ENCODE measurements at regions not wholly inside any gene's neighbourhood (a gene's known extent, or its start where the extent isn't known, plus 50 kb on each side); places are given as distances from the start of the nearest gene placed in this dataset.

DNA sequence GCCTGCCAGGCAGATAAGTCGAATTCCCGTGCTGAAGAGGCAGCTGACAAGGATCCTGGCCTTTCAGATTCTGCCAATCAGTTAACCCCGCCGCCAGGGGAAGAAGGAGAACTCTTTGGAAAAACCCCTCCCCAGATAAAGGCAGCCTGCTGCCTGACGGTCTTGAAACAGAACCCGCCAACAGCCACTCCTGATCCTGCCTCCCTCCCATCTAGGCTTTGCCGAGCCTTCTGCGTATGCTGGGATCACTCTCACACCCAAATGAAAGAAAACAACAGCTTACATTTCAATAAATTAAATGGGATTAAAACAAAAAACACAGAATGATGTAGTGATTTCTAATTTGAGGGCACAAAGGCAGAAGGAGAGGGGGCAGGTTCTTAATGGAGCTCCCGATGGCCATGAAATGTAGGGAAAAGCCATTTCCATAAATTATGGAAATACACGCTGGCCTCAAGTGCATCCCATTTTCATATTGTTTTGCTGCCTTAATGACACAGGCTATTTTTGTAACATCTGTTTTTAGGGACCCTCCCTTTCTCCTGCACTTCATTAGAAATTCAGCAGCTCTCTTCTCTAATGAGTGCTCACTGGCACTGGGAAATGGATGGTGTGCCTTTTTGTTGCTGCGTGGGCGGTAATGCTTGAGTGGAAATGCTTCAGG, 319.1 kb downstream of the MED10 start:
- Histone ChIP-seq H3K4me1 (ENCODE audit: control insufficient read depth in 2 of 3, insufficient read depth in 2 of 3, low read depth in 1 of 3, low read length in 3 of 3) (no peaks in the 10 kb centered on the region), H3K9me3 (ENCODE audit: control insufficient read depth in 2 of 3, insufficient read depth in 1 of 3, low read length in 3 of 3) (peaks cover 0 to 5% (median 0%) of the 10 kb centered on the region in 3 donors), H3K27ac (ENCODE audit: low read depth in 2 of 2, low read length in 2 of 2) (no peak overlapping the region), H3K27me3 (ENCODE audit: control insufficient read depth, insufficient read depth, low read length) (no peaks in the 10 kb centered on the region), H3K36me3 (ENCODE audit: control insufficient read depth in 2 of 3, insufficient read depth in 3 of 3, low read length in 3 of 3) (no peaks in the 10 kb centered on the region), H3K9ac (ENCODE audit: low read length in 3 of 3) (no peak overlapping the region), H3K4me3 (ENCODE audit: low read length in 3 of 3) (no peak overlapping the region)
- intact Hi-C loops (cut with DNase I): no loop called here
- TF ChIP-seq, protein P1, sequence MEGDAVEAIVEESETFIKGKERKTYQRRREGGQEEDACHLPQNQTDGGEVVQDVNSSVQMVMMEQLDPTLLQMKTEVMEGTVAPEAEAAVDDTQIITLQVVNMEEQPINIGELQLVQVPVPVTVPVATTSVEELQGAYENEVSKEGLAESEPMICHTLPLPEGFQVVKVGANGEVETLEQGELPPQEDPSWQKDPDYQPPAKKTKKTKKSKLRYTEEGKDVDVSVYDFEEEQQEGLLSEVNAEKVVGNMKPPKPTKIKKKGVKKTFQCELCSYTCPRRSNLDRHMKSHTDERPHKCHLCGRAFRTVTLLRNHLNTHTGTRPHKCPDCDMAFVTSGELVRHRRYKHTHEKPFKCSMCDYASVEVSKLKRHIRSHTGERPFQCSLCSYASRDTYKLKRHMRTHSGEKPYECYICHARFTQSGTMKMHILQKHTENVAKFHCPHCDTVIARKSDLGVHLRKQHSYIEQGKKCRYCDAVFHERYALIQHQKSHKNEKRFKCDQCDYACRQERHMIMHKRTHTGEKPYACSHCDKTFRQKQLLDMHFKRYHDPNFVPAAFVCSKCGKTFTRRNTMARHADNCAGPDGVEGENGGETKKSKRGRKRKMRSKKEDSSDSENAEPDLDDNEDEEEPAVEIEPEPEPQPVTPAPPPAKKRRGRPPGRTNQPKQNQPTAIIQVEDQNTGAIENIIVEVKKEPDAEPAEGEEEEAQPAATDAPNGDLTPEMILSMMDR (IDR thresholded peaks at IDR 0.05; ENCODE audit: borderline replicate concordance, extremely low read depth, insufficient read depth): no peak
- no peak for FAIRE-seq
- DNase-seq: peak in 1 of 5 donors; percentile 24

DNA sequence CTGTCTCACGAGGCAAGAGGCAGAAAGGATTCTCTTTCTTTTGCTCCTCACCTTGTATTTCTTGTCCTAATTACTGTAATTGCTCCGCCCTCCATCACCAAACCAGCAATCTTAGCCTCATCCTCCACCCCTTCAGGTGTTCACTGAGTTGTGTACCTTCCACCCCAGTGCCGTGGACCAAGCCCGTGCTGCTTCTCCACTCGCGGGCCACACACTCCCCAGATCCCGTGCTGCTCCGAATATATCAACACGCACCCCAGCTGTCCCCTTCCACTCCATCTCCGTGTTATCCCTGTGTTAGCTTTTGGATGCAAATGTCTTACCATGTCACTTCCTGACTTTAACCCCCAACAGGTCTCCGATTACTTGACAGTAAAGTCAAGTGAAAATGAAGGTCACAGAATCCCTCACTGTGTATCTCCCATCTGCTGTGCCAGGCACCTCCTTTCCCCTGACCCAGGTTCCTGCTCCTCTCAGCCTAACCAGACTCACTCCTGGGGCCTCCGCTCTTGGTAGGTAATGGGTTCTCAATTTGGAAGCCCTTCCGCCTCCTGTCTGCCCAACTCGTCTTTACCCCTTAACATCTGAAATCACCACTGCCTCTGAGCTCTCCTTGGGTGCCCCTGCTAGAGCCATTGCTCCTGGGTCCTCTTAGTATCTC, 320.2 kb downstream of the MED10 start:
- intact Hi-C loops (cut with DNase I): no loop called here
- Histone ChIP-seq H3K4me1 (ENCODE audit: control insufficient read depth in 2 of 3, insufficient read depth in 2 of 3, low read depth in 1 of 3, low read length in 3 of 3) (no peaks in the 10 kb centered on the region), H3K27me3 (ENCODE audit: control insufficient read depth, insufficient read depth, low read length) (no peaks in the 10 kb centered on the region), H3K27ac (ENCODE audit: low read depth in 2 of 2, low read length in 2 of 2) (no peak overlapping the region), H3K36me3 (ENCODE audit: control insufficient read depth in 2 of 3, insufficient read depth in 3 of 3, low read length in 3 of 3) (no peaks in the 10 kb centered on the region), H3K9me3 (ENCODE audit: control insufficient read depth in 2 of 3, insufficient read depth in 1 of 3, low read length in 3 of 3) (no peaks in the 10 kb centered on the region), H3K4me3 (ENCODE audit: low read length in 3 of 3) (no peak overlapping the region), H3K9ac (ENCODE audit: low read length in 3 of 3) (no peak overlapping the region)
- DNase-seq (no peak), FAIRE-seq (no peak)
- TF ChIP-seq, protein P1 (IDR thresholded peaks at IDR 0.05; ENCODE audit: borderline replicate concordance, extremely low read depth, insufficient read depth): no peak

DNA sequence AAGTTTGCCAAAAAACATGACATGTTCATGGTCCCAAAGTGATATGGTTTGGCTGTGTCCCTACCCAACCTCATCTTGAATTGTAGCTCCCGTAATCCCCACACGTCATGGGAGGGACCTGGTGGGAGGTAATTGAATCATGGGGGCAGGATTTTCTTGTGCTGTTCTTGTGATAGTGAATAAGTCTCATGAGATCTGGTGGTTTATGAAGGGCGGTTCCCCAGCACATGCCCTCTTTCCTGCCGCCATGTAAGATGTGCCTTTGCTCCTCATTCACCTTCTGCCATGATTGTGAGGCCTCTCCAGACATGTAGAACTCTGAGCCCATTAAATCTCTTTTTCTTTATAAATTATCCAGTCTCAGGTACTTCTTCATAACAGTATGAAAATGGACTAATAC, 322.1 kb downstream of the MED10 start:
- H3K4me1 ChIP-seq (ENCODE audit: control insufficient read depth in 2 of 3, insufficient read depth in 2 of 3, low read depth in 1 of 3, low read length in 3 of 3): no peaks in the 10 kb centered on the region
- FAIRE-seq (no peak), DNase-seq (no peak)
- no peaks in the 10 kb centered on the region for H3K27me3 ChIP-seq (ENCODE audit: control insufficient read depth, insufficient read depth, low read length)
- no peak overlapping the region for H3K27ac ChIP-seq (ENCODE audit: low read depth in 2 of 2, low read length in 2 of 2)
- H3K9ac ChIP-seq (ENCODE audit: low read length in 3 of 3): no peak overlapping the region
- H3K4me3 ChIP-seq (ENCODE audit: low read length in 3 of 3): no peak overlapping the region
- TF ChIP-seq, protein P1 (IDR thresholded peaks at IDR 0.05; ENCODE audit: borderline replicate concordance, extremely low read depth, insufficient read depth): no peak
- H3K36me3 ChIP-seq (ENCODE audit: control insufficient read depth in 2 of 3, insufficient read depth in 3 of 3, low read length in 3 of 3): no peaks in the 10 kb centered on the region
- no peaks in the 10 kb centered on the region for H3K9me3 ChIP-seq (ENCODE audit: control insufficient read depth in 2 of 3, insufficient read depth in 1 of 3, low read length in 3 of 3)
- intact Hi-C loops (cut with DNase I): no loop called here
